ENCODE measurements at regions not wholly inside any gene's neighbourhood (a gene's known extent, or its start where the extent isn't known, plus 50 kb on each side); places are given as distances from the start of the nearest gene placed in this dataset.
"Not testable (repeated sequence)": the region's sequence is repeated elsewhere in the genome, so short reads cannot be mapped to it uniquely, and the experiment has no call there.

- ChIA-PET POLR2A (no interaction called here), CTCF (ENCODE audit: low intra/inter-chr PET ratio) (no interaction called here)
- no peak overlapping the region for H2AFZ ChIP-seq (ENCODE audit: low read depth, low read length)
- H3K4me1 ChIP-seq (replicated peaks in 1 of 2; ENCODE audit: control insufficient read depth in 2 of 2, insufficient read depth in 2 of 2, low read length in 2 of 2) = no peaks in the 10 kb centered on the region
- DNase-seq (ENCODE audit: extremely low read depth in 1 of 4, low spot score in 3 of 4) = no peak
- H3K9me3 ChIP-seq (replicated peaks; ENCODE audit: control insufficient read depth, insufficient read depth, low read depth, low read length) = no peaks in the 10 kb centered on the region
- H3K4me2 ChIP-seq (ENCODE audit: insufficient read depth, low read length) = no peak overlapping the region
- TF ChIP-seq ZNF124 (CRISPR knock-in tag; IDR thresholded peaks at IDR 0.05) (no peak), BRF1 (IDR thresholded peaks at IDR 0.05; ENCODE audit: borderline replicate concordance, extremely low read depth, insufficient read length) (no peak), ZNF134 (CRISPR knock-in tag; conservative IDR thresholded peaks at IDR 0.05) (no peak), ARID1B (IDR thresholded peaks at IDR 0.05) (no peak), RFX7 (CRISPR knock-in tag; IDR thresholded peaks at IDR 0.05) (no peak), SAFB (IDR thresholded peaks at IDR 0.05; ENCODE audit: borderline replicate concordance, low read depth, low read length) (no peak), DMBX1 (CRISPR knock-in tag; IDR thresholded peaks at IDR 0.05; ENCODE audit: borderline replicate concordance) (no peak), CREB3L1 (IDR thresholded peaks at IDR 0.05; ENCODE audit: borderline replicate concordance, low read depth) (no peak)
- FAIRE-seq = no peak
- H3K9me1 ChIP-seq (ENCODE audit: control insufficient read depth, insufficient read depth, low read length) = no peaks in the 10 kb centered on the region
- no peak overlapping the region for H3K27ac ChIP-seq (ENCODE audit: extremely low read depth, low read depth, low read length)
- BruUV-seq (replicated peaks) = no TSS peak
- ATAC-seq = no peak
- in situ Hi-C loops (cut with MboI) (no loop called here), intact Hi-C loops (cut with micrococcal nuclease) (no loop called here)
- H3K4me3 ChIP-seq = no peak overlapping the region
- H3K36me3 ChIP-seq (ENCODE audit: control insufficient read depth, insufficient read depth, low read length) = no peaks in the 10 kb centered on the region
- 2% methylated on average over 10 of the region's 10 CpGs for WGBS (ENCODE audit: insufficient coverage, low coverage, missing lambda C conversion rate)
- peaks cover 25 to 29% of the 10 kb centered on the region in 2 experiments for H3K27me3 ChIP-seq (ENCODE audit: control insufficient read depth in 2 of 2, insufficient read depth in 2 of 2, low read length in 2 of 2)
- no peaks in the 10 kb centered on the region for H4K20me1 ChIP-seq (replicated peaks; ENCODE audit: control insufficient read depth, insufficient read depth, low read length)
- H3K9ac ChIP-seq (ENCODE audit: insufficient read depth in 1 of 2, low read depth in 2 of 2, low read length in 2 of 2) = no peak overlapping the region
- no peaks in the 10 kb centered on the region for H3K79me2 ChIP-seq (ENCODE audit: control insufficient read depth, insufficient read depth, low read length)
These were observed 137.6 kb downstream of the ATL2 start for GRCh38 chr2:38239452-38239851.

- H2AFZ ChIP-seq (ENCODE audit: low read depth, low read length); FAIRE-seq; H3K9ac ChIP-seq (ENCODE audit: insufficient read depth in 1 of 2, low read depth in 2 of 2, low read length in 2 of 2); DNase-seq (ENCODE audit: extremely low read depth in 1 of 4, low spot score in 3 of 4); BruUV-seq (replicated peaks); H3K4me1 ChIP-seq (replicated peaks in 1 of 2; ENCODE audit: control insufficient read depth in 2 of 2, insufficient read depth in 2 of 2, low read length in 2 of 2); H3K27ac ChIP-seq (ENCODE audit: extremely low read depth, low read depth, low read length); ATAC-seq; CTCF ChIA-PET (ENCODE audit: low intra/inter-chr PET ratio); H3K4me3 ChIP-seq; H3K4me2 ChIP-seq (ENCODE audit: insufficient read depth, low read length); intact Hi-C loops (cut with micrococcal nuclease); POLR2A ChIA-PET; H3K9me1 ChIP-seq (ENCODE audit: control insufficient read depth, insufficient read depth, low read length); H3K36me3 ChIP-seq (ENCODE audit: control insufficient read depth, insufficient read depth, low read length); in situ Hi-C loops (cut with MboI); H4K20me1 ChIP-seq (replicated peaks; ENCODE audit: control insufficient read depth, insufficient read depth, low read length); H3K9me3 ChIP-seq (replicated peaks; ENCODE audit: control insufficient read depth, insufficient read depth, low read depth, low read length); H3K79me2 ChIP-seq (ENCODE audit: control insufficient read depth, insufficient read depth, low read length): not testable (repeated sequence)
- peaks cover 23 to 29% of the 10 kb centered on the region in 2 experiments for H3K27me3 ChIP-seq (ENCODE audit: control insufficient read depth in 2 of 2, insufficient read depth in 2 of 2, low read length in 2 of 2)
- 0% methylated on average over 5 of the region's 5 CpGs for WGBS (ENCODE audit: insufficient coverage, low coverage, missing lambda C conversion rate)
These were observed 138.4 kb downstream of the ATL2 start for GRCh38 chr2:38238705-38239104.

Data from K562 (cell line).